GM23248 (cell line): ENCODE measurements at regions not wholly inside any gene's neighbourhood (a gene's known extent, or its start where the extent isn't known, plus 50 kb on each side); places are given as distances from the start of the nearest gene placed in this dataset.

Experiments
- EZH2 ChIP-seq: fragments of 200-600 bp; sonication (generic); IDR thresholded peaks from 2 replicates; pipeline ENCODE4 v1.6.1; 2018; ENCODE audit warnings: antibody characterized with exemption, mild to moderate bottlenecking; ENCODE audit not compliant: insufficient read depth, poor library complexity, severe bottlenecking
- EZH2phosphoT487 ChIP-seq: fragments of 200-600 bp; sonication (generic); IDR thresholded peaks from 2 replicates; pipeline ENCODE4 v1.6.1; 2018; ENCODE audit warnings: antibody characterized with exemption, moderate library complexity, mild to moderate bottlenecking, low read depth; ENCODE audit not compliant: insufficient read depth

DNA sequence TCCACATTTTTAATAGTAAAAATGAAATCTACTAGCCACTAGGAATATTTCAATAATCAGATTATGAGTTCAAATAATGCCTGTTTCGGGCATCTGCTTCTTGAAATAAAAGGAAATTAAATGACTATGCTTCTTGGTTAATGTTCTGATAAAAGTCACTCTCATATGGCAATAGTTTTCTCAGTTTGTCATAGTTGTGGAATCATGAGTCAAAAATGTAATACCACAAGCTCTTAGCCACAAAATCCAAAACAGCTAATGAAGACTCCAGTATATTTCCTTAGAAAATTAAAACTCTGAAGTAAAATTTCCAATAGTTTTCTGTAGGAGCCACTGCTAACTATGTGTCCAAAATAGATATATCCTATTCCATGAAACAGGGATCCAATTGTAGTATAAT, 676.3 kb upstream of the CDH8 start:
- TF ChIP-seq EZH2 (no peak), EZH2phosphoT487 (no peak)
